RWPE1 (cell line): ENCODE measurements at regions not wholly inside any gene's neighbourhood (a gene's known extent, or its start where the extent isn't known, plus 50 kb on each side); places are given as distances from the start of the nearest gene placed in this dataset.
"Not testable (repeated sequence)": the region's sequence is repeated elsewhere in the genome, so short reads cannot be mapped to it uniquely, and the experiment has no call there.

Experiments used
- CTCF ChIA-PET: fragments of 350-600 bp; sonication (Branson Sonifier 250); formaldehyde crosslinking; extraction: SDS; loops from one replicate; lab custom pipeline; 2021; lab: Yijun Ruan, JAX
- POLR2A ChIA-PET: fragments of 400-600 bp; formaldehyde crosslinking; extraction: SDS; loops from one replicate; lab custom pipeline; 2020; ENCODE audit warnings: antibody characterized with exemption; ENCODE audit not compliant: low non-redundant PET; lab: Yijun Ruan, JAX
- DNase-seq: peaks from one replicate; pipeline ENCODE4 v3.0.0; 2012; ENCODE audit warnings: low spot score
- H3K27ac ChIP-seq: fragments of 450-650 bp; 2 replicates; pipeline ENCODE4 v1.5.1; 2017
- TF ChIP-seq, protein P1 (sequence below): fragments of 450-650 bp; conservative IDR thresholded peaks from 2 replicates; pipeline ENCODE4 v1.5.1; 2017; ENCODE audit warnings: low read depth, mild to moderate bottlenecking

DNA sequence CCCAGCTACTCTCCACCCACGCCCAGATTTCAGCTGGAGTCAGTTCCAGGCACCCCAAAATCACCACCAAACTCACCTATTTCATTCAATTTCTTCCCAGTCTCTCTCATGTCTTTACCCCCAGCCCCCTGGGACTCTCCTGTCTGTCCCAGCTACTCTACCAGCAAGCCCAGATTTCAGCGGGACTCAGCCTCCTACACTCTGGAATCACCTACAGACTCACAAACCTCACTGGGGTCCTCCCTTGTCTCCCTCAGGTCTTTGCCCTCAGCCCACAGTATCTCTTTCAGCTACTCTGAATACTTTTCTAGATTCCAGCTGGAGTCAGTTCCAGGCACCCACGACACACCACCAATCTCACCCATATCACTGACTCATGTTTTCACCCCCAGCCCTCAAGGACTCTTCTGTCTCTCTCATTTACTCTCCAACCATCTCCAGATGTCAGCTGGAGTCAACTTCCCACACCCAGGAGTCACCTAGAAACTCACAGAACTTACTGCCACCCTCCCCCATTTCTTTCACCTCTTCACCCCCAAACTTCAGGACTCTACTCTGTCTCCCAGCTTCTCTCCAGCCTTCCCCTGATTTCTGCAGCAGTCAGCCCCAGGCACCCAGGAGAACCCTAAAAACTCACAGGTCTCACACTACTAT lies 1529.3 kb upstream of the TPTE start:
- ChIA-PET CTCF (no interaction called here), POLR2A (no interaction called here)
- no peak for DNase-seq
- TF ChIP-seq, protein P1, sequence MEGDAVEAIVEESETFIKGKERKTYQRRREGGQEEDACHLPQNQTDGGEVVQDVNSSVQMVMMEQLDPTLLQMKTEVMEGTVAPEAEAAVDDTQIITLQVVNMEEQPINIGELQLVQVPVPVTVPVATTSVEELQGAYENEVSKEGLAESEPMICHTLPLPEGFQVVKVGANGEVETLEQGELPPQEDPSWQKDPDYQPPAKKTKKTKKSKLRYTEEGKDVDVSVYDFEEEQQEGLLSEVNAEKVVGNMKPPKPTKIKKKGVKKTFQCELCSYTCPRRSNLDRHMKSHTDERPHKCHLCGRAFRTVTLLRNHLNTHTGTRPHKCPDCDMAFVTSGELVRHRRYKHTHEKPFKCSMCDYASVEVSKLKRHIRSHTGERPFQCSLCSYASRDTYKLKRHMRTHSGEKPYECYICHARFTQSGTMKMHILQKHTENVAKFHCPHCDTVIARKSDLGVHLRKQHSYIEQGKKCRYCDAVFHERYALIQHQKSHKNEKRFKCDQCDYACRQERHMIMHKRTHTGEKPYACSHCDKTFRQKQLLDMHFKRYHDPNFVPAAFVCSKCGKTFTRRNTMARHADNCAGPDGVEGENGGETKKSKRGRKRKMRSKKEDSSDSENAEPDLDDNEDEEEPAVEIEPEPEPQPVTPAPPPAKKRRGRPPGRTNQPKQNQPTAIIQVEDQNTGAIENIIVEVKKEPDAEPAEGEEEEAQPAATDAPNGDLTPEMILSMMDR, result no peak
- no peak overlapping the region for H3K27ac ChIP-seq

DNA sequence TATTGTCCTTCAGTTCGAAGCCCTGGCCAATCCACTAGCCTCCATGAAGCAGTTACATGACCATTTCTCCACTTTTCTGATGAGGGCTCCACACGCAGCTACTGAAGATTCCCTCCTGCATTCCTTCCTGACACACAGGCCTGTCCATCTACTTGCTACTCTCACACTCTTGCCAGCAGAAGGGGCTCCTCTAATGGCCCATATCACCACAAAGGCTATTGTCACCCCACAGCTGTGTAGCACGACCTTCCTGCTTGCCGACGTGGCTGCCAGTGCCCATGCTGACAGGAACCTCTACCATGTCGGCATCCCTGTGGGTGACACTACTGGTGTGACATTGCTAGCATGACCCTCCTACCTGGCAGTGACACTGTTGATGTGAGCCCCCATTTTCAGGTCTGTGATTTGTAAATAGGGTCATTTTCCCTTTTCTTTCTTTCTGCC lies 1528.6 kb upstream of the TPTE start:
- TF ChIP-seq, protein P1, result no peak
- no peak for DNase-seq
- ChIA-PET POLR2A (no interaction called here), CTCF (no interaction called here)
- no peak overlapping the region for H3K27ac ChIP-seq

DNA sequence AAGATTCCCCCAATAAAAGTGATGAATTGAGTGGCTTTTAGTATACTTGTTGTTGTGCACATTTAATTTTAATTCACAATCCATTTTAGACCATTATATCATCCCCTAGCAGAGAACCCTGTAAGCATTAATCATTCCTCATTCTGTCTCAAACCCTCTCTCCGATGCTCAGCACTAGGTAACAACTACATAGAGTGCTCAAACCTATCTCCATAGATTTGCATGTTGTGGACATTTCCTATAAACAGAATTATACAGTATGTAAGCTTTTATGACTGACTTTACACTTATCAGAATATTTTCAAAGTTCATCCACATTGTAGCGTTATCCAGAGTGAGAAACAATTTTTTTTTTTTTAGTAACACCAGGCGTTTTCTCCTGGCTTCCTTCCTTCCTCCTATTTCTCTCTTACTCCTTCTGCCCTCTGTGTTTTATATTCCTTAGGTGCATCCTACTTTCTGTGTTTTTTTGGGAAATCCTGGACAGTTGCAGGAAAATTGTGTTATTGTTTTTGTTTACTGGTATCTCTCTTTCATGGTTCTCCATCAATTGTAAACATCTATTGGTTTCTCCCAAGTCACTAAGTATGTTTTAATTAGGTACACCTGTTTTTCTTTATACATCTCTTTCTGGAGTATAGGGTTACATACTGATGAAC lies 1528.0 kb upstream of the TPTE start:
- POLR2A ChIA-PET, result no interaction called here
- CTCF ChIA-PET, result no interaction called here
- TF ChIP-seq, protein P1, result 0 out of 2 replicates have a peak, but pooled peaks have one; percentile 6
- no peak overlapping the region for H3K27ac ChIP-seq
- no peak for DNase-seq

DNA sequence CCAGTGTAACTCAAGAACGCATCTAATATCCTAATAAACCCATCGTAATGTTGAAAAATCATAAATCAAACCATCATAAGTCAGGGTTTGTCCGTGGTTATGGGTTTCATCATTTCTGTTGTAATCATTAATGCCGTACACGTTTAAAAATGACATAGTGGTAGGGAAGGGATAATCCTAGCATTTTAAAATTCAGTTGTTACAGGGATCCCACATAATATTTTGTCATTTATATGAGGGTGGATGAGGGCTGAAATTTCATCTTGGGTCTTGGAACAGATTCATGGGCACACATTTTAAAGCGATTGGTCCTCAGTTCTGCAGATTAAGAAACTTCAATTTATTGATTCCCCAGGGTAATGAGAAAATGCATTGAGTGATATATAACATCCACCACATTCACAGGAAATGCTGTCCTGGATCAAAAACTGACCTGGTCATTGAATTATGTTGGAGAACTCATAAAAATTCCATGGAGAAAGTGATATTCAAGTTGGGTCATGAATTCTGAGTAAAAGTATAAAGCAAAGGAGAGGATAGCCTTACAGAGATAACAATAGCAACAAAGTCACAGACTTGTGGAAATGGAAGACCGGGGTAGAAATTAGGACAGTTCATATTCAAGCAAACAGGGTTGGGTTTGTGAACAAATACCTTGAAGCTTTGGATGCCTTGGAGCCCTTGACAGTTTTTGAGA lies 1527.3 kb upstream of the TPTE start:
- DNase-seq, result no peak
- POLR2A ChIA-PET, result no interaction called here
- TF ChIP-seq, protein P1, result no peak
- CTCF ChIA-PET, result no interaction called here
- H3K27ac ChIP-seq, result no peak overlapping the region

DNA sequence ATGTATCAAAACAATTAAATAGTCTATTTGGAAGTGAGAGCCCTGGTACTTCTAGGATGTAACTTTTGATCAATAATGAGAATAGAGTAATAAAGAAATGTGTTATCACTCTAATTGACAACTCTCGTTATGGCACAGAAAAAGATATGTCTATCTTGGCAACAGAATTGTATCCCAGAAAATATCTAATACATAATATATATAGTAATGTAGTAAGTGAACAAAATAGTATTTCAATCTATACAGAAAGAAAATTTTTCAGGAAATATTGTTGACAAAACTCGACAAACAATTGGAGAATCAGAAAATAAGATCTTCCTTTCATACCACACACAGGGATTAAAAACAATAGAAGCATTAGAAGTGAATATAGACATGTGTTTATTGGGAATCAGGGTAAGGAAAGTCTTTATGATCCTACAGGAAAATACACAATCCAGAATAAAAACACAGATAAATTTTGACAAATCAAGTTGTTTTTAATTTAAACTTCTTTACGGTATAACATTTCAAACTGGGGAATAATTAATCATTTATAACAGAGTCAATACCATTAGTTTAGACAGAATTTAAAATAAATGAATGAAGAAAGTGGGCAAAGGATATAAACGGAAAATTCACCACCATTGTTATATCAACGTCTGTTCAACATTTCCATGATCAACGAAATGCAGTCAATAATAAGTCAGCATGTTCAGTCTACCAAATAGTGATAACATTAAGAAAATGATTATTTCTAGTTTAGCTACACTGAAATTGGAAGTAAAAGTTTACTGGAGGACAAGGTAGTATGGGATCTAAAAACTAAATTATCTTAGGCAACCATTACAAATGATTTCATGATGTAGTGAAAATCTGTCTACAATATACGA lies 1526.5 kb upstream of the TPTE start:
- TF ChIP-seq, protein P1, result peak; percentile 20; the same call in 1 of the 2 replicates
- no peak for DNase-seq
- H3K27ac ChIP-seq, result no peak overlapping the region
- ChIA-PET POLR2A (no interaction called here), CTCF (no interaction called here)

DNA sequence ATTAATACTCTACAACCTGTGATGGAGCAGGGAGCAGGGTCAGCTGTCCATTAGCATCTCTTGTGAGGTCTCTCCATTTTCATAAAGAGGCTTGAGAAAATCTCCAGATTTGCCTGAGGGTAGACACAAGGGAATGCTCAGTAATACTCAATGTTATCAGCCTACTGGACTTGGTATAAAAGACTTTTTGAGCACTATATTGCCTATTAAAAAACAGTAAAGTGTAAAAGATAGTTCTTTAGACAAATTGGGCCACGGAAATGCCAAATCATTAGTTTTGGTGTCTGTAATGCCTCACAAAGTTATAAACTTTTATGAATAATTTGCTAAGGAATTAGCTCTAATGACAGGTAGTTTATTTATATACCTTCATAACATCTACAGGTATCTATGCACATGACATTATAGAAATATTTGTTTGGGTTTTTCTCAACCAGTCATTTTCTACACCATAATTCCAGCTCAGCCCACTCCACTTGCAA lies 1524.9 kb upstream of the TPTE start:
- POLR2A ChIA-PET, CTCF ChIA-PET, DNase-seq, H3K27ac ChIP-seq: not testable (repeated sequence)
